SKM-1 (cell line): ENCODE measurements at regions not wholly inside any gene's neighbourhood (a gene's known extent, or its start where the extent isn't known, plus 50 kb on each side); places are given as distances from the start of the nearest gene placed in this dataset.
"Not testable (repeated sequence)": the region's sequence is repeated elsewhere in the genome, so short reads cannot be mapped to it uniquely, and the experiment has no call there.

Experiments used
- DNase-seq: peaks from one replicate; lab custom pipeline; 2025; ENCODE audit not compliant: unreplicated experiment; lab: John Stamatoyannopoulos, UW

DNA sequence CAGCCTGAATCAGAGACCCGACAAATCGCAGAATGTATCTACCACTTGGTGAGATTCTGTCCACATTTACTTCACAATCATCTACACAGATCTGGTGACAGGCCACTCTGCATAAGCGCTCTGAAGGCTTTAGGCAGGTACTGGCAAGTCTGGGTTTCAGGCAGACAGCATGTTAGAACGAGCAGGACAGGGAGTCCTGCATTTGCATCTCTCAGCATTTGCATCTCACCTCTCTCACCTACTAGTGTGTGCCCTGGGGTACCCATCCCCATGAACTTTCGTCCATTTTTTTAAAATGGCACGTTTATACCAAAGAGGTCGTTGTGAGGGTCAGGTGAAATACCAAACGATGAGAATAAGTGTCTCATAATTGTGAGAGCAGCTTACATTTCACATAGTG is 108.2 kb downstream of the SPATA31A1 start:
- not testable (repeated sequence) for DNase-seq

DNA sequence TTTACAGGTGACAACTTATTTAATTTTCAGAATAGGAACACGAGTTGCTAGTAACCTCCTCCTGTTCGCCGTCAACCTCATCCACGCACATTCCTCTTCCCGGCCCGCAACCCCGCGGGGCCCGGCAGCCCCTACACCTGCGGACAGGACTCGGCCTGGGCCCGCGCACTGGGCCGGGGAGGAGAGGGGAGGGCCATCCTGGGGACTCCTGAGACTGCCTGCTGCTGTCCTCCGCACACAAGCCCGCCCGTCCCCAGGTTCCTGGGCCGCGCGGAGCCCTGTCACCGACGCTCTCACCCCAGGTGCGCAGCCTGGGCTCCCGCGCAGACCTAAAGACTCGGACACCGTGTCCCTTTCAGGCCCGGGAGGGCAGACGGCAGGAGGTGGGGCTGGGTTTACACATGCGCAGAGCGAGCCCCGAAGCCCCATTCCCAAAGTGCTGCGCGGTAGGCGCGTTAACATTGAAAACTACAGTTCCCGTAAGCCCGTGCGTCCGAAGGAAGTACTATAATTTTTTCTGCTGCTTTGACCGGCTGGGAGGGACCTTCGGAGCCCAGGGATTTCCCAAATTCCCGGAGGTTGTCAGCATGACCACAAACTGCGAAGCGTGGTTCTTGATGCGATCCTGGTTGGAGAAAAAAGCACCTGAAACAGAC is 108.8 kb downstream of the SPATA31A1 start:
- peak; percentile 28 for DNase-seq

DNA sequence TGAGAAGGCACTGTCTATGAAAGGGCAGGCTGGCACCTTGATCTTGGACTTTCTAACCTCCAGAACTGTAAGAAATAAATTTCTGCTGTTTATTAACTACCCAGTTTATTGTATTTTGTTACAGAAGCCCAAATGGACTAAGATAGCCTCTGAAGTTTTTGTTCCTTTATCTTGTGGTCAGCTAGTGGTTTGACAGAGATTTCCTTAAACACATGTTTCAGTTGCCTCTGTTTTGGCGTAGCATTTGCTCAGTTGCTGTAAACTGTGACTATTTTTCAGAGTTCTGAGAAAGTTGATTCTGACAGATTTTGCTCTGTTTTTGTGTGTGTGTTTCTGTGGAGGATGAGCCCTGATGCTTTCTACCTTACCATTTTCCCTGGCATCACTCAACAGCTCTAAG is 119.0 kb downstream of the SPATA31A1 start:
- not testable (repeated sequence) for DNase-seq

DNA sequence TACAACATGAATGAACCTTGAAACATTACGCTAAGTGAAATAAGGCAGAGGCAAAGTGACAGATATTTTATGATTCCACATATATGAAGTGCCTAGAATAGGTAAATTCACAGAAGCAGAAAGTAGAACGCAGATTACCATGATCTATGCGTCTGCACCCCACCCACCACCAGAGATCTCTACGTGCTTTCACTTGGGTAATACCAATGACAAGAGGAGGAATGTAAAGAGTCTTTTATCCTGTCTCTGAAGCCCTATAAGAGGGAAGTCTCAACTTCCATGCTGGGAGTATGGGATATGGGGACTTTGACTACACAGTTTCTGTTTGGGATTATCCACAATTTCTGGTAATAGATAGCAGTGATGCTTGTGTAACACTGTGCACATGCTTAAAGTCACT is 127.6 kb downstream of the SPATA31A1 start:
- not testable (repeated sequence) for DNase-seq

DNA sequence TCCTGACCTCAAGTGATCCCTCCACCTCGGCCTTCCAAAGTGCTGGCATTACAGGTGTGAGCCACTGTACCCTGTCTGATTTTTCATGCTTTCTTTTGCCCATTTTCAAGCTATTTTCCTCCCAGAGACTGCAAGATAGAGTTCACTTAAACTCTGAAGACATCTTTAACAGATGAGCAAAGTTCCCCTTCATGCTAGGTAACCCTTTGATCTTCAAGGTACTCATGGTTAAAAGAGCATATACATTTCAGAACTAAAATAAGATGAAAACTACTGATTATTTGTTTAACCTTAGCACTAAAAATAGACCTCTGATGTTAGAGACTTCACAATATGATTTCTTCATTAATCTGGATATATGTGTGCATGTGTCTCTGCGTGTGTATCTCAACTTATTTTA is 128.4 kb downstream of the SPATA31A1 start:
- not testable (repeated sequence) for DNase-seq

DNA sequence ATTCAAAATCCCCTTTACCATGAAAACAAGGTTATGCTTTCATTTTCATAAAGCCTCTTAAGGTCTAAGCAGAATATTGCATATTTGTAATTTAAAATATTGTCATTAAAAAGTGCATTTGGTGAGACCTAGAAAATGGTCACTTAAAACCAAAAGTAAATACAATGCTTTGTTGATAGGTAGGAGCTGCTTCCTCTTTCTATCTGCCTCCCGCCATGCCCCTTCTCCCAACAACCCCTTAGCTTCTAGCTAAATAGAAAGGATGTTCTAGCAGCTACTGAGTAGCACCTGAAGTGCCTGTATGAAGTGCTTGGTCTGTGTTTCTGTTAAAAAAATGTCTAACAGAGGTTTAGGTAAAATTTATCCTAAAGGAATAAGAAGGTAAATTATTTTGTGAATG is 128.8 kb downstream of the SPATA31A1 start:
- not testable (repeated sequence) for DNase-seq

DNA sequence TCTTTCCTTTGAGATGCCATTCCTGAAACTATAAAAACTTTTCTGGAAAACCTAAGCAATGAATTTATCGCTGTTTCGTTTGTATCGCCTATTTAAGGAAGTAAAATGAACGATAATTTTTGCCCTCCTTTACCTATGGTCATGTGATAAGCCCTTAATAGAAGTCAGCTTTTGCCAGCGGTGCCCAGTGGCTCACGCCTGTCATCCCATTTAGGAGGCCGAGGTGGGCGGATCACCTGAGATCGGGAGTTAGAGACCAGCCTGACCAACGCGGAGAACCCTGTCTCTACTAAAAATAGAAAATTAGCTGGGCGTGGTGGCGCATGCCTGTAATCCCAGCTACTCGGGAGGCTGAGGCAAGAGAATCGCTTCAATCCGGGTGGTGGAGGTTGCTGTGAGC is 132.0 kb downstream of the SPATA31A1 start:
- DNase-seq, result not testable (repeated sequence)

DNA sequence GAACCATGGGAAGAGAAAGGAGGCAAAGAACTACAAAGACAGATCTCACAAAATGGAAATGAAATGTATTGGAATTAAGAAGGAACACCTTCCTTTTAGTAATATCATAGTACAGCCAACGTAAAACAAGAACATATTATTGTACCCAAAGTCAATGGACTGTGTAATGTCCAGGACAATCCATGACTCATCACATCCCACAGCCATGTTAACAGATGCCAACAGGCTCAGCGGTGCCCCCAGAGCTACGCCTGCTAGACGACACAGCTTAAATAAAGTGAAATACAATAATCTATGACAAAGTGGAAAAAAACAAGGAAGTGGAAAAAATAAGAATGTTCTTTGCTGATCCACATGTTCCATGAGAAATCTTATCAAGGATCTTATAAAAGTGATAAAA is 140.8 kb downstream of the SPATA31A1 start:
- not testable (repeated sequence) for DNase-seq

DNA sequence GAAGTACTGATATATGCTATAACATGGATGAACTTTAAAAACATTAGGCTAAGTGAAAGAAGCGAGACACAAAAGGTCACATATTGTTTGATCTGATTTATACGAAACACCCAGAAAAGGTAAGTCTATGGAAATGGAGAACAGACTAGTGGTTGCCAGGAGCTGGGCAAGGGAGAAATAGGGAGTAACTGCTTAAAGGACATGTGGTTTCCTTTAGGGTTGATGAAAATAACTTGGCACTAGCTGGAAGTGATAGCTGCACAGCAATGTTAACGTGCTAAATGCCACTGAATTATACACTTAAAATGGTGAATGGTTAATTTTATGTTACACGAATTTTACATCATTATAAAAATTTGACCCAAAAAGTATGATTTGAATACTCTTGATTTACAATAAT is 147.7 kb downstream of the SPATA31A1 start:
- DNase-seq, result not testable (repeated sequence)

DNA sequence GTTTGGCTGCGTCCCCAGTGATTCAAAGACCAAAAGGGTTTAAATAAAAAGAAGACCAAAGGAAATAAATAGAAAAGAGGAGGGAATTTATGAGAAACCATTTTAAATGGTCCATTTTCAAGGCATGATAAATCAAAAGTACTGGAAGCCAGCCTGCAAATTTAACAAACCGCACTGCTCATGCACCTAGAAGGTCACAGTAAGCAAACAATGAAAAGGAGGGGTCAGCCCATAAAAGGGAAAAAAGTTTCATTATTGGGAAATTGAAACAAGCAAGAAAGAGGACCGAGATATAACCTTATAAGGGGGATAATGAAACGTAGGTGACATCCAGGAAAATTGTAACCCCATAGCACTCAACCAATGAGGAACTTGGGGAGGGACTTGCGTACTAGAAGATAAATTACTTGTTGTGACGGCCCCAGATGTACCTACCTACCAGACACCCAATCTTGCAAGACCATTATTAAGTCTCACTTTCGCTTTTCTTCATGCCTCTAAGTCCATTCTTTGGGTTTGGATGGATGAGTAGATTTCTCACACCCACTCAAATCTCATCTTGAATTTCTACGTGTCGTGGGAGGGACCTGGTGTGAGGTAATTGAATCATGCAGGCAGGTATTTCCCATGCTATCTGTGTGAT is 172.0 kb downstream of the SPATA31A1 start:
- not testable (repeated sequence) for DNase-seq

DNA sequence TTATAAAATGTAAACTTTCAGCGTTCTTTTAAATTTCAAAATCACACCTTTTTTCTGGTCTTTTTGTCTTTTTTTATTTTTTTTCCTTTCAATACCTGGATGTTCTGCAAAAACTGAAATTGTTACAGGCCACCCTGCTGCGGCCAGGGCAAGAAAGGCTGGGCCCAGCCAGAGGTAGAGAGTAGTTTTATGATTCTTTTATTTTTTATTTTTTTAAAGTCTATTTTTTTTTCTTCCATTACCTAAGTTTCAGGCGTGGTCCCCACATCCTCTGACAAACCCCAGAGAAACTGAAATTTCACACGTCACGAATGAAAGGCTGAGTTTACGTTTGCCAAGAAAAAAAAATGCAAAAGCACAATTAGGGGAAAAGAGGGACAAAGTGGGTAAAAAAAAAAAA is 177.1 kb downstream of the SPATA31A1 start:
- DNase-seq, result not testable (repeated sequence)

DNA sequence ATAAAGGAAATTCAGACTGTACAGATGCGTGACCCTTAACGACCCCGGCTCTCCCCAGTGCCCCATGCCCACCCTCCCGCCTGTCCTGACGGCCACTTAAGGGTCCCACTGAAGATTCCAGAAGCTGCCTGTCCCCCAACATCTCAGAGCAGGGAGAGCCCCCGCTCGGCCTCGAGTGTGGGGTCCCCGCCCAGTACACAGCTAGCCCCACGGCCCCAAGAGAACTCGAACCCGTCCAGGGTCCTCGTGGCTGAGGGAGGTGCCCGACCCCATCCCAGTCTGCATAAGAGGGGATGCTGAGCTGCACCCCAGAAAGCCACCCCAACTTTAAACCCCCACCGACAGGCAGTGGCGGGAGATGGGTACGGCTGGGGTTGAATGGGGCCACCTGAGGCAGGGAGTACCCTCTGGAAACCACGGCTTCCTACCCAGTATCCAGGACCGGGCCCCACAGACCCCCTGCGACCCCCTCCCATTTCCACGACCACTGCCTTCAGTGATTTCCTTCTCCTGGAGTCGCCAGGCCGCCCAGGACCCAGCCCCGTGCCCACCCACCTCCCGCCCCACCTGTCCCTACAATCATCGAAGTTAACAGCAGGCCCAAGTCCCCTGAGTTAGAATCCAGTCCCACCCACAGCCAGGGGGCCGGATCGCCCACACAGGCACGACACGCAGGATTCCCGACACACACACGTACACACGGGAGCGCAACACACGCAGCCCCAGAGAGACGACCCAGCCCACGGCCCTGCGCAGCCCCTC is 177.7 kb downstream of the SPATA31A1 start:
- DNase-seq, result not testable (repeated sequence)

DNA sequence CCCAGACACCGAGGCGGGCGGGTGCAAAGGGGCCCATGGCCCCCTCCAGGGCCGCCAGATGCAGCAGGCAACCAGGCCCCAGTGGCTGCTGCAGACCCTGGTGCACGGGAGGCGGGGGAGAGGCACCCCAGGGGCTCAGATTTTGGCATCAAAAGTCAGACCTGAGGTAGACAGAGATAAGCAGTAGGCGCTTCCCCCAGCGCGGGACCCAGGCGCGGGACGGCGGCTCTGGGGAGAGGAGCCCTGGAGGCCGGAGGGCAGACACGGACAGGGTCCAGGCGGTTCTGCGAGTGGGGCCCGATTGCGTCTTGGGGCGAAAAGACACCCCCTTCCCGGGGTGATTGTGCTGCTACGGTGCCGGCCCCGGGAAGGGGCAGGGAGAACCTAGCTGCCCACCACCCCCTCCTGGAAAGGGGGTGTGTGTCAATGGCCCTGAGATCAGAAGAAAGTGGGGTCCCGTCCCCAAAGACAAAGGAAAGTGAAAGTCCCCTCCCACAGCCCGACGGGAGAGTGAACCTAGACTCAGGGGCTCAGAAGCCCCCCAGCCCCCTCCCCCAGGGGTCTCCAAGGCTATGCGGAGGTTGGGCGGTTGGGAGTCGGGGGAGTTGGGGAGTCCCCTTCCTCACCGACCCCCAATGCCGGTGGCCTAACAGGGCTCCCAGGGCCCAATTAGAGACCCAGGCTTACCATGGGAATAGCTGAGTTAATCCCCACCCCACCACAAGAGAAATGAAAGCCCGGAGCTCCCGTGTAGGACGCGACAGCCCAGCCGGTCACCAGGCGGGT is 178.5 kb downstream of the SPATA31A1 start:
- DNase-seq, result not testable (repeated sequence)

DNA sequence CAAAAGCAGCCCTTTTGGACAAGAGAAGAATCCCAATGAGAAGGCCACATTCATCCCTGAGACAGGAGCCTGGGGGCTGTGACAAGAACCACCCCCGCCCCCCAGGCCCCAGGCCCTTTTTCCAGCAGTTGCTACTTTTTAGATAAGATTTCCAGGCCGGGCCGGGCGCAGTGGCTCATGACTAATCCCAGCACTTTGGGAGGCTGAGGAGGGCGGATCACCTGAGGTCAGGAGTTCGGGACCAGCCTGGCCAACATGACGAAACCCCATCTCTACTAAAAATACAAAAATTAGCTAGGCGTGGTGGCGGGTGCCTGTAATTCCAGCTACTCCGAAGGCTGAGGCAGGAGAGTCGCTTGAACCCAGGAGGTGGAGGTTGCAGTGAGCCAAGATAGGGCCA is 179.4 kb downstream of the SPATA31A1 start:
- not testable (repeated sequence) for DNase-seq

DNA sequence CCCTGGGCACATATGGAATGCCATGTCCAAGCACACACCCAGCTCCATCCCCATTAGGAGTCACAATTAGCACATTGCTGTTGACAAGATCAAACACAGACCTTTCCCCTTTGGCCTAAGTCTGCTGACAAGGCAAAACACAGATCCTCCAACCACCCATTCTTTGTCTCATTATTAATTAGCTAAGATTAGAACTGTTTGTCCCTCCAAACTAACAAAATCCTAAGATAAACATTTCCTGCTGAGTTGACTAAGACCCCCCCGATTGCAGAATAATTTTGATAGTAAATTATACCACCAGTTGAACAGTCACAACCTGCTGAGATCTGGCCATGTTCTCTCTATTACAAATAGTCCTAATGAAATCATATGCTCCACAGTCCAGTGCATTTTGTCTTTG is 186.7 kb downstream of the SPATA31A1 start:
- not testable (repeated sequence) for DNase-seq

DNA sequence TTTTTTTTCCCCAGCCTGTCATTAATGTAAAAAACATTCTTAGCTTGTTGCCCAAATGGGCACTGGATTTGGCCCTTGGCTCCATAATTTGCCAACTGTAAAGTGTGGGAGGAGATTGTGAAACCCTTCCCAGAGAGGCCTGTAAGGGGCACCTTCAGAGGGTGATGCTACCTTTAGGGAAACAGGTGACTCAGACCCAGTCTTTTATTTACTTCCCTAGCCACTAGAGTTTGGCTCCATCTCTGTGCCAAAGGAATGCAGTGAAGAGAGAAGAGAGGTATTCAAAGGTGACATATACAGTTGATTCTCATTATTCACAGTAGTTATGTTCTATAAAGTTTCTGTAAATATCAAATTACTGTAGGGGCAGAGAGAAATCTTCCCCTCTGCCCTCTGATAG is 189.6 kb downstream of the SPATA31A1 start:
- not testable (repeated sequence) for DNase-seq

DNA sequence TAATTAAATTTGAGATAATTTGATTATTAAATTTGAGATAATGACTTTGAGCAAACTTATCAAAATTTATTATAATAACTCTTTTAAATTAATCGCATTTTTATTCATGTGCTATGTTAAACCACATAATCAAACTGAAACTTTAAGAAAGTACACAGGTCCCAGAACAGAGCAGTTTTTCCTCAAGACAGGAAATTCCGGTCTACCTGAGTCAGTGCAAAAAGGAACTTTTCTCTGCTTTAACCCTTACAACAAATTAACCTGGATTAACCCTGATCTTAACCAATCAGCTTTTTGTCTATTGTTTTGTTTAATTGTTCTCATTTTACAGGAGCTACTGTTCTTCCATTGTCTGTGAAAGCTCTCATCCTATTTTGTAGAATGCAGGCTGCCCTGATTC is 195.1 kb downstream of the SPATA31A1 start:
- DNase-seq, result not testable (repeated sequence)

DNA sequence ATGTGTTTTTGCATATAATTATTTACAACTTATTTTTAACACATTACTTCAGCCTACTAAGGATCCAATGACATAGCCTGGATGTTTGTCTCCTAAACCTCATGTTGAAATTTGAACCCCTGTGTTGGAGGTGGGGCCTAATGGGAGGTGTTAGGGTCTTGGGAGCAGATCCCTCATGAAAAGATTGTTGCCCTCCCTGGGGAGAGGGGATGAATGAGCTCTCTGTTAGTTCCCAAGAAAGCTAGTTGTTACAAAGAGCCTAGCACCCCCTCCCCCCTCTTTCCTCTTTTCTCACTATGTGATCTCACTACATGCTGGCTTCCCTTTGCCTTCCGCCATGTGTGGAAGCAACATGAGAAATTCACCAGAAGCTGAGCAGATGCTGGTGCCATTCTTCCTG is 196.1 kb downstream of the SPATA31A1 start:
- DNase-seq, result not testable (repeated sequence)

DNA sequence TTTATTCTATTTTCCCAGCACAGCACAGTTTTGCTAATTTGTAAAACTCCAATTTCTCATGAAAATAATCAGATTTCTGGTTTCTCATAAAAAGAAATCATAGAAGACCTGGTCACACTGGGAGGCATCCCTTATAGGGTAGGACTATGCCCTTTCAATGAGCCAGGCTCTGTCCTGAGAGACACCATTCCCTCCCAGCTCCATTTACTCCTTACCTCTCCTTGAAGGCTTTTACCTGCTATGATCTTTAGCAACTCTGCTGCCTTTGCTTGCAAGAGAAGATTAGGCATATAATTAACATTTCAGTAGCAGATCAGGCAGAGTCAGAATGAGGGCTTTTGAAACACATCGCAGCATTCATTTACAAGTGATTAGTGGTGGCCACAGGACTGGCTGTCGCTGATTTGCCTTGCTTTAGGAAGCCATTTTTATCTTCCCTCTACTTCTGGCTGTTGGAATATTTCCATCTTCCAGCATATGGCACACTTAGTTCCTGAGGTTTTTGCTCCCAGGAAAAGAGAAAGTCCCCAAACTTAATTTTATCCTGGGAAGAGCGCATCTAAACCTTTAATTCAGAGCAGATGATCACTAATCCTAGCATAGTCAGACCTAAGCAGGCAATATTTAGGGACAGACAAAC is 196.9 kb downstream of the SPATA31A1 start:
- not testable (repeated sequence) for DNase-seq

DNA sequence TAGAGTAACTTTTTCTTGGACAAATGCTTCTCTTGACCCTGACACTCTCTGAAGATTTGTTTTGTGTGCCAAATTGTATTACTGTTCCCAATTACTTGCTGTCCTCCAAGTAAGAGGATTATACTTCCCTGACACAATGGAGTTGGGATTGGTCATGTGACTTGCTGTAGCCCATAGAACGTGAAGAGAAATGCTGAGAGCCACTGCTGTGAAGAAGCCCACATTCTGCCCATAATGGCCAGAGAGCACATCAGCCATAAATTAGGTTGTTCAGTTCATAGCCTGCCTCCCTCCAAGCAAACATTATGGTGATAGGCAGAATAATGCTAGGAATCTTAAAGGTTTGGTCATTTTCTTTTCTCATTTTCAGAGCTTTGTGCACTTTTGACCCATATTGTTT is 198.9 kb downstream of the SPATA31A1 start:
- not testable (repeated sequence) for DNase-seq

DNA sequence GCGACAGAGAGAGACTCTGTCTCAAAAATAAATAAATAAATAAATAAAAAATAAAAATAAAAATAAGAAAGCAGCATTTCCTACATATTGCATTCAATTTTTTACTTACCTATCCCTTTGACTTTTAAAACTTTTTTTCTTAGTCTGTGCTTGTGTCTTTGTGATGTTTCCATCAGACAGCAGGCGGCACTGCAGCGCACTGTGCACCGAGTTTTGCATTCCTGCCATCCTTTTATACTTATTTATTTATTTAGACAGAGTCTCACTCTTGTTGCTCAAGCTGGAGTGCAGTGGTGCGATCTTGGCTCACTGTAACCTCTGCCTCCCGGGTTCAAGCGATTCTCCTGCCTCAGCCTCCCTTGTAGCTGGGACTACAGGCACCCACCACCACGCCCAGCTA is 203.9 kb downstream of the SPATA31A1 start:
- not testable (repeated sequence) for DNase-seq
